ENCODE measurements at regions not wholly inside any gene's neighbourhood (a gene's known extent, or its start where the extent isn't known, plus 50 kb on each side); places are given as distances from the start of the nearest gene placed in this dataset.

DNA sequence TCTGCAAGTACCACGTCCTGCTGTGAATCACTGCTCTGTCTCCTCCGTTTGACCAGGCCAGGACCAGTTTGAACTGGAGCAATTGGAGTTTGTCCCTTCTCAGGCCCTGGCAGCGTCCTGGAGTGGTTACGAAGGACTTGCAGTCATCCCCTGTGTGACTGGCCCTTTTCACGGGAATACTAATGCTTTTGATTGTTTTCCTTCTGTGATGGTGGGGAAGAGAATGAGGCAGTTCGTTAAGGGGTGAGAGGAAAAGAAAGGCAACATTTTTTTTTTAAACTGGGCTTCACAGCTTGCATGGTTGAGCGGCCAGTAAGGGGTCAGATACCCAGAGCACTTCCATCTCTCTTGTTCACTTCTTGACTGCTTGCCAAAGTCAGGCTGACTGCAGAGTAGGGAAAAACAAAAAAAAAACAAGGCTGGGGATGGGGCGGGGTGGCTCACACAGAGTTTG is 153.5 kb upstream of the STK32A start:
- Histone ChIP-seq H3K4me2 (ENCODE audit: insufficient read depth, low read length) (no peak overlapping the region), H3K9me1 (replicated peaks; ENCODE audit: control insufficient read depth, extremely low read depth, insufficient read depth, low read length) (no peaks in the 10 kb centered on the region), H3K27me3 (ENCODE audit: control insufficient read depth in 2 of 2, insufficient read depth in 2 of 2, low read length in 2 of 2) (no peaks in the 10 kb centered on the region), H4K20me1 (replicated peaks; ENCODE audit: control insufficient read depth, extremely low read depth, insufficient read depth, low read length) (no peaks in the 10 kb centered on the region), H3K9ac (replicated peaks; ENCODE audit: extremely low read depth, insufficient read depth, low read length) (no peak overlapping the region), H3K27ac (ENCODE audit: insufficient read depth, low read depth, low read length) (no peak overlapping the region), H2AFZ (ENCODE audit: low read depth, low read length) (no peak overlapping the region), H3K36me3 (ENCODE audit: control insufficient read depth in 2 of 2, extremely low read depth in 1 of 2, insufficient read depth in 2 of 2, low read length in 2 of 2) (no peaks in the 10 kb centered on the region), H3K9me3 (replicated peaks; ENCODE audit: control insufficient read depth, insufficient read depth, low read length) (no peaks in the 10 kb centered on the region), H3K79me2 (ENCODE audit: control insufficient read depth, insufficient read depth, low read length) (no peaks in the 10 kb centered on the region), H3K4me3 (replicated peaks in 1 of 3; ENCODE audit: insufficient read depth in 1 of 3, low read depth in 1 of 3, low read length in 3 of 3) (no peak overlapping the region), H3K4me1 (ENCODE audit: control insufficient read depth, extremely low read depth, insufficient read depth, low read length) (no peaks in the 10 kb centered on the region)
- DNase-seq (ENCODE audit: low read depth, low spot score) (no peak), FAIRE-seq (no peak)
- dilution Hi-C loops (cut with MboI; ENCODE audit: extremely low pct_ligation_motif_present, low sequenced_read_pairs) (no loop called here), intact Hi-C loops (cut with micrococcal nuclease) (no loop called here)
- no TSS peak for BruUV-seq (replicated peaks)
- POLR2A ChIA-PET, result no interaction called here
- no peak for TF ChIP-seq GATA2 (IDR thresholded peaks at IDR 0.05; ENCODE audit: insufficient read depth, insufficient read length, low read depth, low read length)
- no peak for TF ChIP-seq POLR2A (IDR thresholded peaks at IDR 0.05; ENCODE audit: low read depth, low read length)
- TF ChIP-seq, protein P1, sequence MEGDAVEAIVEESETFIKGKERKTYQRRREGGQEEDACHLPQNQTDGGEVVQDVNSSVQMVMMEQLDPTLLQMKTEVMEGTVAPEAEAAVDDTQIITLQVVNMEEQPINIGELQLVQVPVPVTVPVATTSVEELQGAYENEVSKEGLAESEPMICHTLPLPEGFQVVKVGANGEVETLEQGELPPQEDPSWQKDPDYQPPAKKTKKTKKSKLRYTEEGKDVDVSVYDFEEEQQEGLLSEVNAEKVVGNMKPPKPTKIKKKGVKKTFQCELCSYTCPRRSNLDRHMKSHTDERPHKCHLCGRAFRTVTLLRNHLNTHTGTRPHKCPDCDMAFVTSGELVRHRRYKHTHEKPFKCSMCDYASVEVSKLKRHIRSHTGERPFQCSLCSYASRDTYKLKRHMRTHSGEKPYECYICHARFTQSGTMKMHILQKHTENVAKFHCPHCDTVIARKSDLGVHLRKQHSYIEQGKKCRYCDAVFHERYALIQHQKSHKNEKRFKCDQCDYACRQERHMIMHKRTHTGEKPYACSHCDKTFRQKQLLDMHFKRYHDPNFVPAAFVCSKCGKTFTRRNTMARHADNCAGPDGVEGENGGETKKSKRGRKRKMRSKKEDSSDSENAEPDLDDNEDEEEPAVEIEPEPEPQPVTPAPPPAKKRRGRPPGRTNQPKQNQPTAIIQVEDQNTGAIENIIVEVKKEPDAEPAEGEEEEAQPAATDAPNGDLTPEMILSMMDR (IDR thresholded peaks at IDR 0.05; ENCODE audit: extremely low read depth in 1 of 2, insufficient read depth in 1 of 2, low read depth in 1 of 2, low read length in 2 of 2), result no peak
- TF ChIP-seq MYC (IDR thresholded peaks at IDR 0.05; ENCODE audit: low read depth, low read length), result no peak
- TF ChIP-seq POLR2AphosphoS5 (IDR thresholded peaks at IDR 0.05; ENCODE audit: insufficient read depth, low read depth, low read length), result no peak
- TF ChIP-seq, protein P2, sequence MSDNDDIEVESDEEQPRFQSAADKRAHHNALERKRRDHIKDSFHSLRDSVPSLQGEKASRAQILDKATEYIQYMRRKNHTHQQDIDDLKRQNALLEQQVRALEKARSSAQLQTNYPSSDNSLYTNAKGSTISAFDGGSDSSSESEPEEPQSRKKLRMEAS (IDR thresholded peaks at IDR 0.05; ENCODE audit: insufficient read depth, insufficient read length), result no peak
- TF ChIP-seq FOS (IDR thresholded peaks at IDR 0.05; ENCODE audit: borderline replicate concordance, insufficient read depth, low read length), result no peak
- TF ChIP-seq JUN (IDR thresholded peaks at IDR 0.05; ENCODE audit: borderline replicate concordance, insufficient read depth, insufficient read length, low read depth), result no peak
- no peak for TF ChIP-seq EZH2 (IDR thresholded peaks at IDR 0.05; ENCODE audit: borderline replicate concordance, low read depth, low read length, severe bottlenecking)
- CTCF ChIA-PET, result no interaction called here

Measured in endothelial cell of umbilical vein (primary cell).